ENCODE measurements at regions not wholly inside any gene's neighbourhood (a gene's known extent, or its start where the extent isn't known, plus 50 kb on each side); places are given as distances from the start of the nearest gene placed in this dataset.

DNA sequence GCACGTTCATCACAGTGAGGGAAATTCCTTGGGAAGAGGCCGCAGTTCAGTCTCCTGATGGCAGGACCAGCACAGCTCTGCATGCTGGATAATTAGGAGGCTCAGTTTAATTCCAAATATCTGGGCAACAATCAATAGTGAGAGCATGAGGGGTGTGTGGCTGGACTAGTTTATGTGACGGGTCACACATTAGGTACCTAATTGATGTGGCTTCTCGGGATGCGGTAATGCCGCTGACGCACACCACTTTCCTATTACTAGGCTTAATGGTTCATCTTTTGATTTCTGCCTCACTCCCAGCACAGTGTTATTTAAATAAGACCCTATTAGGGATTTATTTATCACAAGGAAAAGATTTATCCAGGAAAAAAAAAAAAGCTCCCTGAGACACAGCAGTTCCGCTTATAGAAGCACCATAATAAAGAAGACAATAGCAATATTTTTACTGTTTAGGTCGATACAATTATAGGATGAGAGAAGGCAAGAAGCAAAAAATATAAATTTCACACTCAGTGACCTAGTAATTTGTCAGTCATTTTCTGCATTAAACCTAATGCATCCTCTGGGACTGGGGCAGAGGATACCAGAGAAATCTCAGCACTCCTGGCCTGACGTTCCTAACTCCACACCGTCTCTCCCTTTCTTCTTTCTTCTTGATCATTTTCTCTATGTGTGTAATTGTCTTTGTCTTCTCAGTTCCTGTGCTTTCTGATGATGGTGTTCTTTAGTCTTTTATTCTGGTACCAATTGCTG lies 264.7 kb upstream of the SLC14A2 start:
- no peak for DNase-seq

DNA sequence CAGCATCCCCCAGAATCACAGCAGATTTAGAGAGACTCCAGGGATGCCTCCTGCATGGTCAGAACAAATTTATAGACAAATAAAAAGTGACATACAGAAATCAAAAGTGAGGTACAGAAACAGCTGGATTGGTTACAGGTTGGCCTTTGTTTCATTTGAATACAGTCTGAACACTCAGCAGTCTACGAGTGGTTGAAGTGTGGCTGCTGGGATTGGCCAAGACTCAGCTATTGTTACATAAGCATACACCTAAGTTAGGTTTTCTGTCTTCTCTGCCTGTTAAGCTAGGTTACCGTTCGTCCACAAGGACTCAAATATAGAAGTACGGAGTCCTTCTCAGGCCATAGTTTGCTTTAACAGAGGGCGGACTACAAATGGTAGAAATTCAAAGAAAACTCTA lies 262.4 kb upstream of the SLC14A2 start:
- DNase-seq: no peak

DNA sequence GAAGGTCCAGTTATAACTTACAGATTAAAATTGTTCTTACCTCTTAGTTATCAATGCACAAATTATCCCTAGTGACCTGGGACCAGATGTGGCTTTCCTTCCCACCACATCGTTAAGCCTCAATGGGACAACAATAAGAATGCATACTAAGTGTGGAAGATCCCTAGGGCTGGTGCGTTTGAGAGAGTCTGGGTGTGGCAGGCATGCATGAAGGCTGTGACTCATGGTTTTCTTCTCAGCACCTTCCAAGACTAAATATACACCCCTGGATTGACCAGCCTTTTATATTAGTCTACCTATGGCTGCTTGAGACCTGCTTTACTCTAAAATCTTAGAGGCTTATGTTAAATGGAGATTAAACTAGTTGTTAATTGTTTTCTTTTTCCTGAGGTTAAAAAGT lies 261.7 kb upstream of the SLC14A2 start:
- no peak for DNase-seq

DNA sequence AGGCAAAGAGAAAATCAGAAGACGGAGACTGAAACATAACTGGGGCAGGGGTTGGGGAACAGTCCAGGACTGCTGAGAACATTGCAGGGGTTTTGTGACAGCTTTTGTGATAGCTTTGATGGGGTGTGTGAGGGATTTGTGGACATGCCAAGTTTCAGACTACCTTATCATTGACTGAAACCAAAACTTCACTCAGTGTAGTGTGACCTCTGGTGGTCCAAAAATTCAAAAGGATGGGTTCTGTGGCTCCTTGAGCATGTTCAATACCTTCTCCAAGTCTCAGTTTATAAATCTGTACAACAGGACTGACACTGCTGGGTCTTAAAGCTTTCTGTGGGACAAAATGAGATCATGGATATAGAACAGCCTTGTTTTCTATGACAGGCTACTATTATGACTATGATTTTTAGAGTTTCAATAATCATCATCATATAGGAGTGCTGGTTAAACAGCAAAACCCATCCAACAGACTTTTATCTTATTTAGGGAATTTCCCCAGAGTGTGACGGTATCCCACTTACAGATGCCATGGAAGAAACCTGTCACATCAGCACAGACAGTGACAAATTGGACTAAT lies 259.2 kb upstream of the SLC14A2 start:
- no peak for DNase-seq

DNA sequence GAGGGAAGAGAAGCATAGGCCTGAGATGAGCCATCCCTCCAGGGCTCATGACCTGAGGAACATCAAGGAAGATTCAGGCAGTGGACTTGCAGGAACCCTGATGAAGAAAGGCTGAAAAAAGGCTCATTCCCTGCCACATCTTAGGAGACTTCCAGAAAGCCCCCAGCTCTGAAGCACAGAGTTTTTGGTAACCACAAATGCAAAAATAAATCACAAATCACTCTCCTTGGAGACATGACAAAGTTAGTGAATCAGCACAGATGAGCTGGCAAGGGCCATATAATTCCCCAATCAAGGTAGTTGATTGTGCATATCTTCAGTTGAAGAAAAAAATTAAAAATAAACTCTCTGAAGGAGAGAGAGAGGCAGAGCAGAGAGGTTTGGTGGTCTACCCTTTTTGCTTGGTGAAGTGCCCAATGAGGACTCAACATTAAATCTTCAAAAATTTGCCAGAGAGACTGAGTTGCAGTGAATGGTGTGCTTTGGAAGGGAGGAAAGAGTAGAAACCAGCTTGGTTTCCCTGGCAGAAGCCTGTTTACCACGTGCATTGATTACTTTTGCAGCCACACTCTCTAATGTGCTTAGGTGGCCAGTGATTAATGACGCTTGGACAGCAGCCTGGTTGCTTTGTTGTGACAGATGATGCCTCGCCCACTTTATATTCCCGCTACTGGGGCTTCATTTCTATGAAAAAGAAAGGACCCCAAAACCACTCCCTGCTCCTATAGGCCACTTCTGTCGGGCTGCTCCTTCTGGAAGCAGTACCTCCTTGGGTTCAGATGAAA lies 257.4 kb upstream of the SLC14A2 start:
- DNase-seq: no peak

DNA sequence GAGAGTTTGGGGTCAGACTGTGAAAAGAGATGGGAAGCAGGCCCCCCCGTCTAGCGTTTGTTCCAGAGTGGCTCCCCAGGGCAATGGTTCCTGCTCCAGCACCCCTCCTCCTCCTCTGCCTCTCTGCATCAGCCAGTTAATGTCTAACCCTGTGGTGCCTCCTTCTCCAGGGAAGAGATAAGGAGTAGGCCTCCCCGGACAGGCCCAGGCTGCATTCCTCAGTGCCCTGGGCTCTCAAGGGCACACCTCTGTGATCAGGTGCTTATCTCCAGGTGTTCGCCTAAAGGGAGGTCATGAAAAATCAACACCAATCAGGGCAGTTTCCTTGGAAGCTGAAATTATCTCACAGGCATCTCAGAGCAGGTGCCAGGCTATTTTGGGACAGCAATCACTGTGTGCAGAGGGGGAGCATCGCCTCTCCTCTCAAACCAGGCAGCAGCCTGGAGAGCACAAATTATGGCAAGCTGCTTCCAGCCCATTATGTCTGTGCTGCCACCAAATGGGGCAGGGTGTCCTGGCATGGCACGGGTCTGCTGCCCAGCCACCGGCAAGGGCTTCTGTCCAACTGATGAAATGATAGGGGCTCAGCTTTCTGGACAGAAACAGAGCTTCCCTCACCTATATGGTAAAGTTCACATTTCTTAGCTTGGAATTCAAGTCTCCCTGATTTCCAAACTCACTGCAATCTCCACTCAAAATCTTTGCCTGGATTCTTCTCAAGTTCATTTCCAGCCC lies 255.8 kb upstream of the SLC14A2 start:
- DNase-seq: peak; percentile 82

DNA sequence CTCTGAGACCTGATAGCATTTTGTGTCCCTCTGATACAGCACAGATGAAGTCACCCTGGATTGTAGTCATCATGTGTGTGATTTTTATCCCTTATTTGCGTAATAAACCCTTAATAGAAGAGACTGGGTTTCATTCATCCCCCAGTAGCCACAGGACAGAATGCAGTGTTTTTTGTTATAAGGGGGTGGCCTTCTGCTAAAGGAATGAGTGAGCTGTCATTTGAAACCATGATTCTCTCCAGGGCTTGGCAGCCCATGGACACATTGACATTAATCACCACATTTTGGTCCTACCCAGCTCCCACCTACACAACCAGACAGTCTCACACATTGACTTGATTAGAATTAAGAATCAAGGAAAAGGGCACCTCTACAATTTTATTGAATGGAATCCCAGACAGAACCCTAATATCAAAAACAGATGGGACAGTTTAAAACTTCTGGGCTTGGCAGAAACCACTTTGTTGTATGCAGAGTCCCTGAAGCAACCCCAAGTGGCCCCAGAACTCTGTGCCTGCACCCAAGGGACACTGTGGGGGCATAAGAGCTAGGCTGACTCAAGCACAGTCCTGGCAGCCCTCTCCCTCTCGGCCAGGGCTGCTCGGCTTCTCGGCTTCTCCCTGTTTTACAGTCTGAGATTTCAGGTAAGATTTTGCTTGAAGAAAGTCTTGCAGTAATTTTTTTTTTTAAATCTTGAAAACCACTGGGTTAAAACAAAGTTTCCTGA lies 254.0 kb upstream of the SLC14A2 start:
- no peak for DNase-seq

DNA sequence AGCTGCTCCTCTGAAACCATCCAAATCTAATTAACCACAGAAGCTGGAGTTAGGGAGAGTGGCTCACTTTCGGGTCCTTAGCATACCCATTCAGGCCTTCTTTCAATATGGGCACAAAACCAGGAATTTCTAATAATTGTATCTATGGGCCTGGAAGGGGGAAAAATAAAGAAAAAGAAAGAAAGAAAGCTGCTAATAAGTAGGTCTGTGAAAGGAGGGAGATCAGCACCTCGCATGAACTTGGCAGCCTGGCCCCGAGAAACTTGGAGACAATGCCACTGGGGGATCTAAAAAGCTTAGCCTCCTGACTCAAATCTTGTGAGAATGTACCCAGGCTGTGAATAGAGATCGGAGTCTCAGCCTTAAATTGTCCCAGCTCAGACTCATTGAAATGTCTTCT lies 252.1 kb upstream of the SLC14A2 start:
- no peak for DNase-seq

DNA sequence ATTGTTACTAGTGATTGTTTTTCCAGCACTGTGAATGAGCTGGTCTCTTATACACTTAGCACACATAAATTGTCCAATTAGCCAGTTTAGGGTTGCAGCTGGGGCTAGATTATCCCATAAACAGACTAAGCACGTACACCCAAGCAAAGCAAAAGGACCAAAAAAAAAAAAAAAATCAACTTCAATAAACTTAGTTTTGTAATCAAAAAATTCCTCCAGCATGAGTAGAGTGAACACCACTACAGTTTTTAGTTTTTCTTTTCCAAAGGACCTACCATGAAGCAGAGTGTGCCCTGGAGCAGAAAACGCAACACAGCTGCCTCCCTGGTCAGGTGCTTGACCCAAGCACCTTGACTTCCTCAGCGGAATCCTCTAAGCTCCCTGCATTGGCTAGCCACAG lies 249.4 kb upstream of the SLC14A2 start:
- DNase-seq: no peak

DNA sequence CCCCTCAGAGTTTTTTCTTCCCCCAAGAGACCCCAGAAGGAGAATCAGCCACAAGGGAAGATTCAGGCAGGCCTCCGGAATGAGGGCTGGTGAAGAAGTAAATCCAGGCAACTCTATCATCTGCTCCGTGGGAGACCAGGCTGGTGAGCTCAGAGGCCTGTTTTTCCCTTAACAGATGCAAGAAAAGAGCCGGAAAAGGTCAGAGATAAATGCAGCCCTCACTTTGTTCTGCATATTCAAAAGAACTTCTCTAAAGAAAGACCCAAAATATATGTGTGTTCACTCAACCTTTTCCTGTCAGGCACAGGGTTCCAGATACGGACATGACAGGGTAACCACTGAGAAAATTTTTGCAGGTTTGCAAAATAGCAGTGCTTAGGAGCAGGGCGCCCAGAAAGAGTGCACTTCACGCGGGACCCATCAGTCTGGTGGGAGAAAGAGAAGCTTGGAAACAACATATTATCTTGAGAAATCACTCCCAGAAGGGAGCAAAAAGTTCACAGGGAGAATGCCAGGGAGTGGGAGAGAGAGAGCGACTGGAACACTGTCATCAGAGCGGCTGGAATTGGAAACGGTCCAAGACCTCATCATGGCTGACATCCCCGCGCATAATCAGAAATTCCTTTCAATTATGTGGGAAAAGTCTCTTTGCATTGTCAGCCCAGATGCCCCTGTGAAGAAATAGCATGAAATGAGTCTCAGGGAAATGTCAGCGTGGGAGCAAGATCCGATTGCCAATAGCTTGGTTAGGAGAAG lies 244.8 kb upstream of the SLC14A2 start:
- DNase-seq: no peak

DNA sequence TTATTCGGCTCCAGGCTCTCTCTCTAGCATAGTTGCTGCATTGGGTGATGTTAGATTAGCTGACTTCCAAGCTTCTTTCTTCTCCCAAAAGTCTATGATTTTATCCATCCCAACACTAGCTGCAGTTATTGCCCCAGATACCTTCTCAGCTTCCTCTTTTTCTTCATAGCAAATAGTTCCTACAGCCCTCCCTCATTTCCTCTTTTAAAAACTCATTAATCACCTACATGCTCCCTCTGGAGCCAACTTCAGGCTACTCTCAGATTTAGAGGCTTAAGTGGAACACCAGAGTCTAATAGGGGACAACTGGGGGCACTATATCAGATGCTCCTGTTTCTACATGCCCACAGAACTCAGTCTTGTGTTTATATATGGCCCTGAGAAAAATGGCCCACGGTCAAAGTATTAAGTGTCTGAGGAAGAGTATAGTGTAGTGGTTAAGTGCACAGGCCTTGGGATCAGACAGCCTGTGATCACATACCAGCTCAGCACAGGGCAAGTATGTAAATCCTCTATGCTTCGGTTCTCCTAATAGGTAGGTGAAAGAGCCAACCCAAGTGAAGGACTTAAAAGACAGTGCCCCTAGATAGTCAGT lies 241.9 kb upstream of the SLC14A2 start:
- no peak for DNase-seq

DNA sequence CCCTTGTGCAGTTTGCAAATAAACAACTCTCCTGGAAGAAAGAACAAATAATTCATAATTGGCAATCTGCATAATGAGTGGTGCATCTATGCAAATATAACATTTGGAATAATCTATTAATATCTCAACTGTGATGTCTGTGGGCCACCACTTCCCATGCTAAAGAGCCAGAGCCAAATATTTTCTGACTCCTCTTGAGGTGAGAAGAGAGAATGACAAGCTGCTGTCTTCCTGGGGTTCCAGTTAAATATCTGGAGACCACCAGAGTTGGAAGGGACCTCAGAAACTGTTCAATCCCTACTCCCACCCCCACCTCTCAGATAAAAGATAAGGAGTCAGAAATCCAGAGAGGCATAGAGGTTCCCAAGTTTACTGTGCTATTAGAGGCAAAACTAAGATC lies 241.0 kb upstream of the SLC14A2 start:
- no peak for DNase-seq

DNA sequence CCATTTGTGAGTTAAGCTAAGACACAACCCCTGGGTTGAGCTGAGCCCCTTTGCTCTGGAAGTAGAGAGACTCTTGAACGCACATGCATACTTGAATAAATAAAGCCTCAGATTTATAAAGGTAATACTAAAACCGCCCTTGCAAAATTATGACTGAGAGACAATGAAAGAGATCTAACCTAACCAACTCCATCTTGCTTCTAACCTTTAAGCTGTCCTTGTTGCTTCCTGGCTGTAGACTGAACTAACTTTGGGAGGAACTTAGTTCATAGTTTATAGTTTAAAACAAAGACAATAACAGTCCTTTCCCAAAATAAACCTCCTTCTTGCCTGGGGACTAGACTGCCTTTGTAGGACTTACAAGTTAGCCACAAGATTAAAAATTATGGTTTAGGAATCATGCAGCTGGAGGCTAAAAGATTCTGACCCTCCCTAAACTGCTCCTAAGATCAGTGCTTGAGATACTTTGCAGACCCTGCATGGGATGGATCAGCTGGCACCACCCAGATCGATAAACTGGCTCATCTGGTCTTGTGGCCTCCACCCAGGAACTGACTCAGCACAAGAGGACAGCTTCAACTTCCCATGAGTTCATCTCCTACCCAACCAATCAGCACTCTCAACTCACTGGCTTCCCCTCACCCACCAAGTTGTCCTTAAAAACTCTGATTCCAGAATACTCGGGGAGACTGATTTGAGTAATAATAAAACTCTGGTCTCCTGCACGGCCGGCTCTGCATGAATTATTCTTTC lies 240.2 kb upstream of the SLC14A2 start:
- no peak for DNase-seq

DNA sequence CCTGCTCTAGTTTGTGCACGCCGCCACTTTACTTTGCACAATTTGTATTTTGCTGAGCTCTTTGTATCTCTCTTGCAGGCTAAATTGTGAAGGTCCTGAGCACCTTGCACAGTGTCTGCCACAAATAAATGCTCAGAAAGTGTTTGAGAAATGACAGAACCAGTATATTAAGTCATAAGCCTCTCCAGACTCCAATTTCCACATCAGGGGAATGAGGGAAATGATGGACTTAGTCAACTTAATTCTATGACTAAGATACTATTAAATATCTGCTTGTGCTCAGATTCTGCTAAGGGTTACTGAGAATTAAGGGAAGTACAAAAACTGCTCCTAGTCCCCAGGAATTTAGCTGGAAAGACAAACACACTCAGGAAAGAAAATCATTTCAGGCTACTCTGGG lies 239.1 kb upstream of the SLC14A2 start:
- DNase-seq: no peak

DNA sequence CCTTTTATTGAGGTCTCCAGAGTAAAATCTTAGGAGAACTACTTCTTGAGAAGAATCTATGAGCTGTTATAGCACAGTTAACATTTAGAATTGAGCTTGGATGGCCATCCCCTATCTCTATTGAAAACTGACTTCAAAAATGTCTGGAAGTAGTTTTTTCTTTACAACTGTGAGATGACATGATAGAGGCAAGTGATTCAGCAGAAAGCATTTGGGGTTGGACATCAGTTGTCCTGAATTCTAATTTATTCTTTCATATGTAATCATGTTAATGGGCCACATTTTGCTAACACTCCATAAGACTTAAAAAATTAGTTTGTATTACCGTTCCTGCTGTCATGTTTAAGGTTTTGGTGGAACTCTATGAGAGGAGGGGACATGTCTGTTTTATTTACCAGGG lies 237.0 kb upstream of the SLC14A2 start:
- no peak for DNase-seq

DNA sequence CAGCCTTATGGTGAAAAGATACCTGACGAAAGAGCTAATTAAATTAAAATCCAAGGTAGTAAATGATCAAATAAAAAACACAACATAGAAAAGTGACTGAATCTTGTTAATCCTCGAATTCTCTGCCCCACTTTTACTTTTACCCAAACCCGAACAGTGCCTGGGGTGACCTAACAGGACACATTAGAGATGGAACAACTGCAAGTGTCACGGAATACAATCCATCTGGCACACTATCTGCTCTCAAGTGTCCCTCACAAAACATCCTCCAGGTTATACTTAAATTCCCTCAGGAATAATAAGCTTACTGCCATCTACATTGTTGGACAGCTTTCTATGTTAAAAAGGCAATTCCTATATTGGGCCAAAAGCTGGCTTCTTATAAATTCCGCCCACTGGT lies 236.3 kb upstream of the SLC14A2 start:
- DNase-seq: no peak

DNA sequence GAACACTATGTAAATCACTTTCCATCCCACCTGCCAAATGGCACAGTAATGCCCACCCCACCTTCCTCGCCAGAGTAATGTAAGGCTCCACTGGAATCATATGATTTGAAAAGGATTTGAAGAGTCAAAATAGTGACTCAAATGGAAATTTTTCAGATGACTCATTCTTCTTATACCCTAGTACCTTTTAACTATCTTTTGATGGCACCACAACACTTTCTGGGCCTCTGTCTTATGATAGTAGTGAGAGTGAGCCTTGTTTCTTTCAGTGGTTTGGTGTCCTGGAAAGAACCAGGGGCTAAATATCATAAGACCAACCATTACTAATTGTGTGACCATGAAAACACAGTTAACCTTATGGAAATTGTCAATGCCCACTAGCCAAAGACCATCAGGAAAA lies 235.4 kb upstream of the SLC14A2 start:
- no peak for DNase-seq

DNA sequence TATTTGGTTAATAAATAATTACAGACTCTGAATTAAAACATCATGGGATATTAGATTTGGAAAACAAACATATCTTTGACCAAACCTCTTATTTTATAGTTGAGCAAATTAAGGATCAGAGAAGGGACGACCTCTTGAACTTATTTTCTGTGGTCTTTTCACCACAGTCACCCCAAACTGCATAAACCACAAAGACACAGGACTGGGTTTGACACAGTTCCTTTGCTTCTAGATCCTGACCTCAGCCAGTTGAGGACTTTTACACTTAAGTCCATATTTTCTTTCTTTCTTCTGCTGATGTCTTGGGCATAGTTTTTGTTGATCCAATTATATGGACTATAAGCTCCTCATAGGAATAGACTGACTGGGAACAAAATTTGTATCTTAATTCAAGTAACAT lies 234.0 kb upstream of the SLC14A2 start:
- no peak for DNase-seq

DNA sequence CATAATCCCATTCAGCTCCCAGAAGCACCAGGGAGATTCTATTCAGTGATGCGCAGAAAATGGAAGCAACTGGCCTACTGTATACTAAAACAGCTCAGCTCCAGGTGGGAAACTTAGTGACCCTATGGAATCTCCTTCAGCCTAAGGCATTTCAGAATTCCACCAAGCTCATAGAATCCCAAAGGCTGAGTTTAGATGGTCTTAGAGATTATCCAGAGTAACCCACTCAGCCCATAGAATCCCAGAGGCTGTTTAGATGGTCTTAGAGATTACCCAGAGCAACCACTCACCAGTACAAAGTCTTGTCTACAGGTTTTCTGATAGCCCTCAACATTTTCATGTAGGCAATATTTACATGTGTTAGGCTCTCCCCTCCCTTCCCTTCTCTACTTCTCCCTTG lies 232.0 kb upstream of the SLC14A2 start:
- no peak for DNase-seq

DNA sequence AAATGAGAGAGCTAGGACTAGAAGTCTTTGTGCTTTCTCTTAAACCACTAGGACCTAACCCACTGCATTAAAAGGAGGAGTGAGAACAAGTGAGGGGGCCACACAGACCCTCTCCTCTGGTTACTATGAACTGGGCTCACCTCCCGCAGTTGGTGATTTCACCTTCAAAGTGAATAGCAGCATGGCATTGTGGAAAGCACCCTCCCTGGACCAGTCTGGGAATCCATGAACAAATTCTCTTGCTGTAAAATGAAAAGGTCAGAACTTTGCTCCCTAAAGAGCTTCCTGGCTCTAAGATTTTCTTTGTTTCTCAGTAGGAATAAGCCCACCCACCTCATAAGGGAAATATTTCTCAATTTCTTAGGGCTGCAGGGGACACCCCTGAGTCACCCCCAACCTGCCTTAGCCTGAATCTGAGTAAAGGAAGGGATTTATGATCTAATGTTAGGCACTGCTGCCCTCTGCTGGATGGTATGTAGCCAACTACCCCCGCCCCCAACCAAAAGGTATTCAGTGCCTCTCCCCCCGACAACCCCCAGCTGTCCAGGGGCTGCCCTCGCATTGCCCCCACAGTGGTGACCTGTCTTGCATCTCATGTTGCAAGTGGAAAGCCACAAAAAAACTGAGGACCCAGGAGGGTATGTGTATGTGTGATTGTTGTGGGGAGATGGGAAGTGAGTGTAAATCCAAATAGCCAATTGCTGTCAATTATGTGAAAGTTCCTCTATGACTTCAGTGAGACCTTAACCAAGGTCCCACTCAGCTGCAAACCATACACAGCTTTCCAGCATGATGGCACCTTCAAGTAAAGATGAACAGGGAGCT lies 230.9 kb upstream of the SLC14A2 start:
- peak; percentile 48 for DNase-seq

All from NCI-H1105 (cell line).